Neural progenitor cell (in vitro differentiated cells): ENCODE measurements at regions not wholly inside any gene's neighbourhood (a gene's known extent, or its start where the extent isn't known, plus 50 kb on each side); places are given as distances from the start of the nearest gene placed in this dataset.

Source experiments
- EZH2 ChIP-seq: fragments of 200-600 bp; sonication (generic); IDR thresholded peaks from 2 replicates; pipeline ENCODE4 v1.6.1; 2017; ENCODE audit warnings: antibody characterized with exemption, mild to moderate bottlenecking, moderate library complexity
- TF ChIP-seq, protein P1 (sequence below): fragments of 200-600 bp; sonication (generic); IDR thresholded peaks from 2 replicates; pipeline ENCODE4 v1.5.1; 2017; ENCODE audit warnings: antibody characterized with exemption, mild to moderate bottlenecking

DNA sequence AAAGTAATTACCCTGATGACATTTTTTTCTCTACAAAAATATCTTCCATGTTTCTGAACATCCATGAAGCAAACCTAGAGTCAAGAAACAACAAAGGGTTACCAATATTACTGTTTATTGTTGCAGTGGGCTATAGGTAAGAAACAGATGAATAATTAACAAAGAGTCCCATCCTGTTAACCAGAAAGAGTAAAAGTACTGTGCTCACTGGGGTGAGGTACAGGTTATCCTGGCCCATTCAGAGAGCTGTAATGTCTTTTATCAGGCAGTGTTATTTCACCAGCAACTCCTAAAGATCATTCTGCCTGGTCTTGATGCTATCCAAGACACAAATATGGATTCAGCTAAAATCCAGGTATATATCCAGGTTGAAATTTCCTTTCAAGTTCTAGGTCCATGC is 754.9 kb downstream of the SATB2 start:
- TF ChIP-seq, protein P1, sequence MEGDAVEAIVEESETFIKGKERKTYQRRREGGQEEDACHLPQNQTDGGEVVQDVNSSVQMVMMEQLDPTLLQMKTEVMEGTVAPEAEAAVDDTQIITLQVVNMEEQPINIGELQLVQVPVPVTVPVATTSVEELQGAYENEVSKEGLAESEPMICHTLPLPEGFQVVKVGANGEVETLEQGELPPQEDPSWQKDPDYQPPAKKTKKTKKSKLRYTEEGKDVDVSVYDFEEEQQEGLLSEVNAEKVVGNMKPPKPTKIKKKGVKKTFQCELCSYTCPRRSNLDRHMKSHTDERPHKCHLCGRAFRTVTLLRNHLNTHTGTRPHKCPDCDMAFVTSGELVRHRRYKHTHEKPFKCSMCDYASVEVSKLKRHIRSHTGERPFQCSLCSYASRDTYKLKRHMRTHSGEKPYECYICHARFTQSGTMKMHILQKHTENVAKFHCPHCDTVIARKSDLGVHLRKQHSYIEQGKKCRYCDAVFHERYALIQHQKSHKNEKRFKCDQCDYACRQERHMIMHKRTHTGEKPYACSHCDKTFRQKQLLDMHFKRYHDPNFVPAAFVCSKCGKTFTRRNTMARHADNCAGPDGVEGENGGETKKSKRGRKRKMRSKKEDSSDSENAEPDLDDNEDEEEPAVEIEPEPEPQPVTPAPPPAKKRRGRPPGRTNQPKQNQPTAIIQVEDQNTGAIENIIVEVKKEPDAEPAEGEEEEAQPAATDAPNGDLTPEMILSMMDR, result no peak
- TF ChIP-seq EZH2, result no peak
